ENCODE measurements at regions not wholly inside any gene's neighbourhood (a gene's known extent, or its start where the extent isn't known, plus 50 kb on each side); places are given as distances from the start of the nearest gene placed in this dataset.

GRCh38 chr4:66490729-66491128, 820.4 kb upstream of the EPHA5 start:
- no peak for TF ChIP-seq CTCF (IDR thresholded peaks at IDR 0.05; ENCODE audit: unreplicated experiment in 3 of 3)
- Mint-ChIP-seq H3K27ac (no peak overlapping the region), H3K9me3 (no peaks in the 10 kb centered on the region), H3K36me3 (ENCODE audit: low read depth) (no peaks in the 10 kb centered on the region), H3K4me3 (no peak overlapping the region), H3K4me1 (no peaks in the 10 kb centered on the region), H3K27me3 (ENCODE audit: low read depth) (no peaks in the 10 kb centered on the region)

GRCh38 chr4:66489783-66490452, 819.6 kb upstream of the EPHA5 start:
- no peaks in the 10 kb centered on the region for H3K4me1 Mint-ChIP-seq
- TF ChIP-seq CTCF (IDR thresholded peaks at IDR 0.05; ENCODE audit: unreplicated experiment in 3 of 3) = no peak
- no peaks in the 10 kb centered on the region for H3K9me3 Mint-ChIP-seq
- H3K27ac Mint-ChIP-seq = no peak overlapping the region
- no peak overlapping the region for H3K4me3 Mint-ChIP-seq
- no peaks in the 10 kb centered on the region for H3K36me3 Mint-ChIP-seq (ENCODE audit: low read depth)
- H3K27me3 Mint-ChIP-seq (ENCODE audit: low read depth) = no peaks in the 10 kb centered on the region

- no peaks in the 10 kb centered on the region for H3K4me1 Mint-ChIP-seq
- no peak for TF ChIP-seq CTCF (IDR thresholded peaks at IDR 0.05; ENCODE audit: unreplicated experiment in 3 of 3)
- H3K36me3 Mint-ChIP-seq (ENCODE audit: low read depth) = no peaks in the 10 kb centered on the region
- no peak overlapping the region for H3K27ac Mint-ChIP-seq
- no peaks in the 10 kb centered on the region for H3K27me3 Mint-ChIP-seq (ENCODE audit: low read depth)
- no peak overlapping the region for H3K4me3 Mint-ChIP-seq
- H3K9me3 Mint-ChIP-seq = no peaks in the 10 kb centered on the region
Measured at GRCh38 chr4:66489370-66489769, 819.1 kb upstream of the EPHA5 start.

- Mint-ChIP-seq H3K4me1 (no peaks in the 10 kb centered on the region), H3K27ac (no peak overlapping the region), H3K27me3 (ENCODE audit: low read depth) (no peaks in the 10 kb centered on the region), H3K9me3 (no peaks in the 10 kb centered on the region), H3K36me3 (ENCODE audit: low read depth) (no peaks in the 10 kb centered on the region), H3K4me3 (no peak overlapping the region)
- no peak for TF ChIP-seq CTCF (IDR thresholded peaks at IDR 0.05; ENCODE audit: unreplicated experiment in 3 of 3)
Measured at GRCh38 chr4:66486068-66486467, 815.8 kb upstream of the EPHA5 start.

- no peaks in the 10 kb centered on the region for H3K4me1 Mint-ChIP-seq
- no peaks in the 10 kb centered on the region for H3K36me3 Mint-ChIP-seq (ENCODE audit: low read depth)
- H3K27ac Mint-ChIP-seq = no peak overlapping the region
- no peaks in the 10 kb centered on the region for H3K27me3 Mint-ChIP-seq (ENCODE audit: low read depth)
- no peak for TF ChIP-seq CTCF (IDR thresholded peaks at IDR 0.05; ENCODE audit: unreplicated experiment in 3 of 3)
- no peak overlapping the region for H3K4me3 Mint-ChIP-seq
- H3K9me3 Mint-ChIP-seq = no peaks in the 10 kb centered on the region
Measured at GRCh38 chr4:66482186-66482585, 811.9 kb upstream of the EPHA5 start.

GRCh38 chr4:66475596-66475995, 805.3 kb upstream of the EPHA5 start:
- no peak overlapping the region for H3K27ac Mint-ChIP-seq
- H3K4me1 Mint-ChIP-seq = no peaks in the 10 kb centered on the region
- H3K4me3 Mint-ChIP-seq = no peak overlapping the region
- no peak for TF ChIP-seq CTCF (IDR thresholded peaks at IDR 0.05; ENCODE audit: unreplicated experiment in 3 of 3)
- H3K27me3 Mint-ChIP-seq (ENCODE audit: low read depth) = no peaks in the 10 kb centered on the region
- H3K36me3 Mint-ChIP-seq (ENCODE audit: low read depth) = no peaks in the 10 kb centered on the region
- peaks cover 3% of the 10 kb centered on the region for H3K9me3 Mint-ChIP-seq
